Colonic mucosa (tissue), 4 donors: ENCODE measurements at regions not wholly inside any gene's neighbourhood (a gene's known extent, or its start where the extent isn't known, plus 50 kb on each side); places are given as distances from the start of the nearest gene placed in this dataset.

Experiments
- DNase-seq: peaks from one replicate; pipeline ENCODE4 v3.0.0-alpha.2; 2020
- H3K27ac ChIP-seq: fragments of 200-600 bp; one replicate; pipeline ENCODE4 v1.8.0; 2021
- H3K27me3 ChIP-seq: fragments of 200-600 bp; one replicate; pipeline ENCODE4 v1.8.0; 2021
- H3K36me3 ChIP-seq: fragments of 200-600 bp; one replicate; pipeline ENCODE4 v1.8.0; 2021
- H3K4me1 ChIP-seq: fragments of 200-600 bp; one replicate; pipeline ENCODE4 v1.8.0; 2021; ENCODE audit warnings: mild to moderate bottlenecking
- H3K4me3 ChIP-seq: fragments of 200-600 bp; one replicate; pipeline ENCODE4 v1.8.0; 2021
- H3K9ac ChIP-seq, 2 donors: one replicate each; pipeline ENCODE4 v1.7.0; 2013; ENCODE audit warnings: control low read depth in 2 of 2, low read depth in 2 of 2, low read length in 2 of 2
- H3K9me3 ChIP-seq: fragments of 200-600 bp; one replicate; pipeline ENCODE4 v1.8.0; 2021
- CTCF ChIP-seq: fragments of 200-600 bp; IDR thresholded peaks from one replicate; pipeline ENCODE4 v1.8.0; 2022; ENCODE audit warnings: antibody characterized with exemption, mild to moderate bottlenecking
- intact Hi-C: fragments of 100-400 bp; cut with DNase I; formaldehyde crosslinking; loops from one replicate; pipeline ENCODE4 v1.14.1; 2022
- donor health status: healthy.
- donor health status: DM: no; HTN: no; CAD: no.
- donor health status: DM: no; HTN: no; CAD: no.

DNA sequence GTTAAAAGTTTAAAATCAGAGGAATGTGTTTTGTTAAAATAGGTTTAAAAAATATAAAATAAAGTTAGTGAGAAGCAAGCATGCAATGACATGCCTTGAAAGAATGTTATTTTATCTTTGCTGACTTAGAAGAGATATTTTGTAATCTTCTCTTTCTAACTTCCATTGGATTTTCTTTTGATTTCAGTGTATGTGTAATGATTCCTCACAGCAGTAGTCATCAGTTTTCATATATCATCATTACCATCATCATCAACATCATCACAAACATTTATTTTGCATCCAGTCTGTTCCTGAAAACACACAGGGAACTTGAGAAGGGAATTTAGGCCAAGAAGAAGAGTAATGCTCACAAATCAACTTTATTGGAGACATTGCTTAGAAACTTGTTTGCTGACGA lies 699.6 kb downstream of the TAF11L14 start:
- no peak for DNase-seq
- H3K27me3 ChIP-seq = no peaks in the 10 kb centered on the region
- no peaks in the 10 kb centered on the region for H3K36me3 ChIP-seq
- H3K4me3 ChIP-seq = no peak overlapping the region
- H3K27ac ChIP-seq = no peak overlapping the region
- H3K4me1 ChIP-seq = no peaks in the 10 kb centered on the region
- TF ChIP-seq CTCF = no peak
- H3K9me3 ChIP-seq = no peaks in the 10 kb centered on the region
- intact Hi-C loops = no loop called here
- no peak overlapping the region for H3K9ac ChIP-seq

GRCh38 chr5:18334949-18335348 lies 700.7 kb downstream of the TAF11L14 start:
- TF ChIP-seq CTCF = no peak
- Histone ChIP-seq H3K36me3 (no peaks in the 10 kb centered on the region), H3K9ac (no peak overlapping the region), H3K4me1 (no peaks in the 10 kb centered on the region), H3K4me3 (no peak overlapping the region), H3K27ac (no peak overlapping the region), H3K9me3 (no peaks in the 10 kb centered on the region), H3K27me3 (no peaks in the 10 kb centered on the region)
- intact Hi-C loops = no loop called here
- DNase-seq = no peak

DNA sequence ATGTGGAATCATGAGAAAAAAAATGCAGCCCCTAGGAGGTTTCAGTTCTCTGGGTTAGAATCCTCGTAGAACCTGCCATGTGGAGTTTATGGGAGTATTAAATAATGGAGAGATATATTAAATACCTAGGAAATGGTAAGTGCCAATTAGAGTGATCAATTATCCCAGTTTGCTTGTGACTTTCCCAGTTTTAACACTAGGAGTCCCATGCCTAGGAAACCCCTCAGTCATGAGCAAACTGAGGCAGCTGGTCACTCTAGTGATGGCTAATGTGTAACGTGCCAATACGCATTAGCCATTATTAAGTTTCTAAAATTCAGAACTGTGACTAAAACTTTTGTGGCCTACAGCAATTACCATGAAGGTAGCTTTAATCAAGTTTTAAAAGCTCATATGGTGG lies 720.6 kb downstream of the TAF11L14 start:
- H3K4me1 ChIP-seq = no peaks in the 10 kb centered on the region
- H3K27me3 ChIP-seq = no peaks in the 10 kb centered on the region
- no peak overlapping the region for H3K4me3 ChIP-seq
- H3K9ac ChIP-seq = no peak overlapping the region
- intact Hi-C loops = no loop called here
- H3K9me3 ChIP-seq = no peaks in the 10 kb centered on the region
- H3K27ac ChIP-seq = no peak overlapping the region
- DNase-seq = no peak
- TF ChIP-seq CTCF = no peak
- no peaks in the 10 kb centered on the region for H3K36me3 ChIP-seq

DNA sequence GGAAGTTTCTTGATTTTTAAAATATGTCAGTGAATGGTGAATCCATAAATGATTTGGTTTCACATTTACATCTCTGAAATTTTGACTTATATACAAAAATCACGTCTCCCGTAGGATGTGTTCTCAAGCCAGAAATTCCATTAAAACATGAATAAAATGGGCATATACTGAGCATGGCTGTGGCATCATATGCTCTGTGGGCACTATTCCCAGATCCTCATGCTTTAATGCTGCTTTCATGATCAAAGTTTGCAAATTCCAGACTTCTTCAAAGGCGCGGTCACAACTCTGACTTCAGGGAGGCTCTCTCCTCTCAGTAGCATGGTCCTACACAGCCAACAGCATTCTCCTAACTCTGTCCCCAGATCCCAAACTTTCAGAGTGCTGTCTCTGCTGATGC lies 723.2 kb downstream of the TAF11L14 start:
- Histone ChIP-seq H3K9me3 (no peaks in the 10 kb centered on the region), H3K27me3 (no peaks in the 10 kb centered on the region), H3K4me3 (no peak overlapping the region), H3K9ac (no peak overlapping the region), H3K36me3 (no peaks in the 10 kb centered on the region), H3K4me1 (no peaks in the 10 kb centered on the region), H3K27ac (no peak overlapping the region)
- no peak for DNase-seq
- intact Hi-C loops = no loop called here
- TF ChIP-seq CTCF = no peak

GRCh38 chr5:18366234-18366633 lies 732.0 kb downstream of the TAF11L14 start:
- no peak for TF ChIP-seq CTCF
- Histone ChIP-seq H3K4me3 (no peak overlapping the region), H3K27me3 (no peaks in the 10 kb centered on the region), H3K9me3 (no peaks in the 10 kb centered on the region), H3K4me1 (no peaks in the 10 kb centered on the region), H3K9ac (no peak overlapping the region), H3K36me3 (no peaks in the 10 kb centered on the region), H3K27ac (no peak overlapping the region)
- no peak for DNase-seq
- intact Hi-C loops = no loop called here

GRCh38 chr5:18370531-18370930 lies 736.3 kb downstream of the TAF11L14 start:
- TF ChIP-seq CTCF = no peak
- H3K36me3 ChIP-seq = no peaks in the 10 kb centered on the region
- DNase-seq = no peak
- H3K4me3 ChIP-seq = no peak overlapping the region
- no peaks in the 10 kb centered on the region for H3K4me1 ChIP-seq
- intact Hi-C loops = no loop called here
- H3K27me3 ChIP-seq = no peaks in the 10 kb centered on the region
- H3K27ac ChIP-seq = no peak overlapping the region
- H3K9me3 ChIP-seq = no peaks in the 10 kb centered on the region
- H3K9ac ChIP-seq = no peak overlapping the region
